ENCODE measurements at regions not wholly inside any gene's neighbourhood (a gene's known extent, or its start where the extent isn't known, plus 50 kb on each side); places are given as distances from the start of the nearest gene placed in this dataset.
A peak's percentile ranks its signal among the peaks of the same experiment; 100 is the strongest.
"Not testable (repeated sequence)": the region's sequence is repeated elsewhere in the genome, so short reads cannot be mapped to it uniquely, and the experiment has no call there.

DNA sequence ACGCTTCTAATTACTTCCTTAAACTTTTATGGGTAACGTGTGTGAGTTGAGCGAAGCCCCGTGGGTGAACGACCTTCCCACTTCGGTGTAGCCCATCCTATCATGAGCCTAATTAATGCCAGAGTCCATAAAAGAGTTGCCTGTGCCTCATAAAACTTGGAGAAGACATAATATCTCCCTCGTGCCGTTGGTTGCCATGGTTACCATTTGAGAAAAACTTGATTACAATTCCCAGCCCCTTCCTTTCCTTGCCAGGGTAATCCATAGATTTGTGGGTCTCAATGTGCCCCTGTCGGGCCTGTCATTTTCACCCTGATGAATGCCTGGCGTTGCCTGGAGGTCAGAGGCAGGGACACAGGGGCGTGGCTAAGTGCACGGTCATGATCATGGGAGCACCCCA is 127.1 kb downstream of the GLRX3 start:
- DNase-seq, result no peak

DNA sequence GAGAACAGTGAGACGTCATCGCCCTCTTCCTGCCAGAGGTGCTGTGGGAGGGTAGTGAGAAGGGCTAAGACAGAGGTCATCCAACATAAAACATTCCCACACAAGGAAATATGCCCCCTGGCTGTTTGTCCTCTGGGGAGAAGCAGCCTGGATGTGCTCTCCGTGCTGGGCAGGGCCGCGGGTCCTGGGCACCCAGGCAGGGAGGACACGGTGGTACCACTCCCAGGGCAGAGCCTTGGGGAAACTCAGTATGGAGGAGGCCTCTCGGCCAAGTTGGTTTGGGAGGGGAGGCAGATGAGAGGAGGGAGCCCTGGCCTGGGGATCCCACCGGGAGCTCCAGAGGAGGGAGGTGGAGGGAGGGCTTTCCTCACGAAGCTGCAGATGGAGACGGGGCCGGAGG is 129.4 kb downstream of the GLRX3 start:
- DNase-seq, result no peak

DNA sequence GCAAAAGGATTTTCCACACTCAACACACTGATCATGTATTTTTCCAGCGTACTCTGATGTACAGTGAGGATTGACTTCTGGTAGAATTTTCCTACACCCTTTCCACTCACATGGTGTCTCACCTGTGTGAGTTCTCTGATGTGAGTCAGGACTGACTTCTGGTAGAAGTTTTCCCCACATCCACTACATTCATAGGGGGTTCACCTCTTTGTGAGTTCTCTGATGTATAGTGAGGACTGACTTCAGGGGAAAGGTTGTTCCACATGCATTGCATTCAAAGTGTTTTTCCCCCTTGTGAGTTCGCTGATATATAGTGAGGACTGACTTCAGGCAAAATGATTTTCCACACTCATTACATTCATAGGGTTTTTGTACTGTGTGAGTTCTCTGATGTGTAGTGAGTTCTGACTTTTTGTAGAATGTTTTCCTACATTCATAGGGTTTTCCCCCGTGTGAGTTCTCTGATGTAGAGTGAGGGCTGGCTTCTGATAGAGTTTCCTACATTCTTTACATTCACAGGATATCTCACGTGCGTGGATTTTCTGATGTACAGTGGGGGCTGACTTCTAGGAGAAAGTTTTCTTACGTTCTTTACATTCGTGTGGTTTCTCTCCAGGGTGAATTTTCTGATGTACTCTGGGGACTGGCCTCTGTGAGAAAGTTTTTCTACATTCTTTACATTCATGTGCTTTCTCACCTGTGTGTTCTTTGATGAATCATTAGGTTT is 146.5 kb downstream of the GLRX3 start:
- DNase-seq, result no peak

DNA sequence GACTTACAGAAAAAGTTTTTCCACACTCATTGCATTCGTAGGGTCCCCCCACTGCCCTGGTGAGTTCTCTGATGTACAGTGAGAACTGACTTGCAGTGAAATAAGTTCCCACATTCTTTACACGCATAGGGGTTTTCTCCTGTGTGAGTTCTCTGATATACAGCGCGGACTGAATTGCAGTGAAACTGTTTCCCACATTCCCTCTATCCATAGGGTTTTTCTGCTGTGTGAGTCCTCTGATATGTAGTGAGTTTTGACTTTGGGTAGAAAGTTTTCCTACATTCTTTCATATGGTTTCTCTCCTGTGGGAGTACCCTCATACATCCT is 147.0 kb downstream of the GLRX3 start:
- no peak for DNase-seq

DNA sequence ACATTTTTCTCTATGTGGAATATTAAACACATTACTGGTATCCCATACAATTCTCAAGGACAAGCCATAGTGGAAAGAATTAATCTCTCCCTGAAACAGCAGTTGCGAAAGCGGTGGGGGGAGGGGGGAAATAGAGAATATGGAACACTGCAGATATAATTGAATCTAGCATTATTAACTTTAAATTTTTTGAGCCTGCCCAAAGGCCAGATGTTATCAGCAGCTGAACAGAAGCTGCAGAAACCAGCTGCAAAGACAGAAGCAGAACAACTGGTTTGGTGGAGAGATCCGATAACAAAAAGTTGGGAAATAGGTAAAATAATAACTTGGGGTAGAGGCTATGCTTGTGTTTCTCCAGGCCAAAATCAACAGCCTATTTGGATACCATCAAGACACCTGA is 159.6 kb downstream of the GLRX3 start:
- DNase-seq, result not testable (repeated sequence)

DNA sequence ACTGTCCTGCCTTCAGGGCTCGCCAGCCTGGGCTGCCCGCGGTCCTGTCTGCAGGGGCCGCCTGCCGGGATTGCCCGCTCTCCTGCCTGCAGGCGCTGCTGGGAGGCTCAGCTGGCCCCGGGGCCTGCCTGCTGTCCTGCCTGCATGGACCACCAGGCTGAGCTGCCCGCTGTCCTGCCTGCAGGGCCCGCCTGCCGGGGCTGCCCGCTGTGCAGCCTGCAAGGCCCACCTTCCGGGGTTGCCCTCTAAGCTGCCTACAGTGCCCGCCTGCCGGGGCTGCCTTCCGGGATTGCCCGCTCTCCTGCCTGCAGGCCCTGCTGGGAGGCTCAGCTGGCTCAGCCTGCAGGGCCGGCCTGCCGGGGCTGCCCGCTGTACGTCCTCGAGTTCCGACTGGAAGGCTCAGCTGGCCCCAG is 164.4 kb downstream of the GLRX3 start:
- DNase-seq, result peak; percentile 20

DNA sequence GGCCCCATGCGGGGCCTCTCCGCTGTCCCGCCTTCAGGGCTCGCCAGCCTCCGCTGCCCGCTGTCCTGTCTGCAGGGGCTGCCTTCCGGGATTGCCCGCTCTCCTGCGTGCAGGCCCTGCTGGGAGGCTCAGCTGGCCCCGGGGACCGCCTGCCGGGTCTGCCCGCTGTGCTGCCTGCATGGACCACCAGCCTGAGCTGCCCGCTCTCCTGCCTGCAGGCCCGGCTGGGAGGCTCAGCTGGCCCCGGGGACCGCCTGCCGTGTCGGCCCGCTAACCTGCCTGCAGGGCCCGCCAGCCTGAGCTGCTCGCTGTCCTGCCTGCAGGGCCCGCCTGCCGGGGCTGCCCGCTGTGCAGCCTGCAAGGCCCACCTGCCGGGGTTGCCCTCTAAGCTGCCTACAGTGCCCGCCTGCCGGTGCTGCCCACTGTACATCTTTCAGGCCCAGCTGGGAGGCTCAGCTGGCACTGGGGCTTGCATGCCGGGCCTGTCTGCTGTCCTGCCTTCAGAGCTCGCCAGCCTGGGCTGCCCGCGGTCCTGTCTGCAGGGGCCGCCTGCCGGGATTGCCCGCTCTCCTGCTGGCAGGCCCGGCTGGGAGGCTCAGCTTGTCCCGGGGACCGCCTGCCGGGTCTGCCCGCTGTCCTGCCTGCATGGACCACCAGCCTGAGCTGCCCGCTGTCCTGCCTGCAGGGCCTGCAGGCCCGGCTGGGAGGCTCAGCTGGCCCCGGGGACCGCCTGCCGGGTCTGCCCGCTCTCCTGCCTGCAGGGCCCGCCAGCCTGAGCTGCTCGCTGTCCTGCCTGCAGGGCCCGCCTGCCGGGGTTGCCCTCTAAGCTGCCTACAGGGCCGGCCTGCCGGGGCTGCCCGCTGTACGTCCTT is 165.1 kb downstream of the GLRX3 start:
- peak; percentile 41 for DNase-seq

DNA sequence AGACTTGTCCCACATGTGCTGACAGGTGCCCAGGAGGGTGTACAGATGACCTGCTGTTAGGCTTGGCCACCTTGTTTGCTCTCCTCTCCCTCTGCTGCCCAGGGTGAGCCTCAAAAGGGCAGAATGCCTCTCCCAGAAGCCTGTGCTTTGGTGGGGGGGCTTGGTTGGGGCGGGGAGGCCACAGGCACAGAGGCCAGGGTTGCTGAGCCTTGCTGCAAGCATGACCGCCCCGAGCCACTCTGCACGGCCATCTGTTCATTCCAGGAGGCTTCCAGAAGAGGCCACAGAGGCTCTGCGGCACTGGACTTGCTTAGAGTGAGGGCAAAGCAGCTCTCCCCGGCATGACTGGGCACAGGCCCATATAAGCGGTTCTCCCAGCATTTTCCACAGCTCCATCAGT is 190.8 kb downstream of the GLRX3 start:
- DNase-seq, result no peak

DNA sequence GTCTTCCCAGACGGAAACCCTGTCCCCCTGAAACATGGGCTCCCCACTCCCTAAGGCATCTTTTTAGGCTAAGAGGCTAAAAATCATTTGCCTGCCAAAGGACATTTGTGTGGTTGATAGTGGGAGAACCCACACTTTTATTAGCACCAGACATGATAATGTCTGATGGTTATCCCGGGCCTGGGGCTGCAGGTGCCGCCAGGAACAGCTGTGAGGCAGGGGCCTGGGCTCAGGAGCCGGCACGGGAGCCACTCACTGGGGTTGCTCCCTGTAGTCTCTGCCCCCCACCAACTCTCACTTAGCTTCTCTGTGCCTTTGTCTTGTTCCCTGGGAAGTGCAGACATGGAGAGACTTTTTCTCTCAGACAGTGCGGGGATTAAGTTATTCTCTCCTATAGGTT is 193.6 kb downstream of the GLRX3 start:
- no peak for DNase-seq

DNA sequence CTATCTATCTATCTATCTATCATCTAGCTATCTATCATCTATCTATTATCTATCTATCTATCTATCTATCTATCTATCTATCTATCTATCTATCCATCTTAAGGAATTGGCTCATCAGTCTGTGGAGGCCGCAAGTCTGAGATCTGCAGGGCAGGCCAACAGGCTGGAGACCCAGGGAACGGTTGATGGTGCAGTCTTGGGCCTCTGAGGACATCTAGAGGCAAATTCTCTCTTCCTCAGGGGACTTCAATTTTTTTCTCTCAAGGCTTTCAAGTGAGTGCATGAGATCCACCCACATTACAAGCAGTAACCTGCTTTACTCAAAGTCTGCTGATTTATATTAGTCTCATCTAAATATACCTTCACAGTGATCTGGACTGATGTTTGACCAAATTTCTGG is 197.0 kb downstream of the GLRX3 start:
- DNase-seq, result no peak

DNA sequence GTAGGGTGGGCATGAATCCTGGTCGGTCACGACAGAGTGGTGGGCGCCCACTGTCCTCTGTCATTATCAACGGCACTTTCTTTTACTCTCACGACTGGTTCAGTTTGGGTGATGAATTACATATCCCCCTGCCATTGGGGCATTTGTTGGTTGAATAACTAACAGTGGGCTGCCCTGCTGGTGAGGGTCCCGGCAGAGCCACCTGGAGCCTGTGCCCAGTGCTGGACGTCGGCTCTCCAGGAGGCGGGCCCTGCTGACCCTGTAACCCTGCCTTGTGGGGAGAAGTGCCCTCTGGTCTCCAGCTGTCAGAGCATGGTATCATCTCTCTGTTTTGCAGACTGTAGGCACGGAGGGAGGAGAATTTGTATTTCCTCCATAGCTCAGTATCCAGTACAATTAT is 199.1 kb downstream of the GLRX3 start:
- DNase-seq, result no peak

DNA sequence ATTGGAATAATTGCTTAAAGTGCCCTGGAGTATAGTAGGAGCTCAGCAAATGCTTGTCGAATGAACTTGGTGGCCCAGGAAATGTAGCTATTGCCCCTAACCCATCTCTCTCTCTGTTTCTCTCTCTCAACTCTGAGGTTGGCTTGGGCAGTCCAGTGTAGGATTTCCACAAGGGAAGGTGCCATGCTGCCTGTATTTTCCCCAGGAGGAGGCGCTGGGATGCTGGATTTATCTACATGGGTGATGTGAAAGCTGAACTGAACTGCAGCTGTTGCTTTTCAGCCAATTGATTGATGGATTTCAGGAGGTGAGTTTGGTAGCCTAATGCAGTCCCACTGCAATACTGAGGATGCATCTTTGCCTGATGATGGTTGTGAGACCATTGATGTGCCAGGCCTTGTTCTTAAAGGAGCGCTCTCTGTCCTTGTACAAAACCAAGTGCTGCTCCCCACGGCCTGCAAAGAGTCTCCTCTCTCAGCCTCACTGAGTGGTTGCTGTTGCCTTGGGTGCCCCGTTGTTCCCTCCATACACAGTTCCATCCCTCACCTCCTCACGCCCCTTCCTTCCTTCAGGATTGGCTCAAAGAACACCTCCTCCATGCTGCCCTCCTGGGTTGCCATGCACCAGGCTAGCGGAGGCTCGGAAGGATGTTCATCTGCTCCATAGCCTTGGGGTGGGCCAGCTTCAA is 200.6 kb downstream of the GLRX3 start:
- DNase-seq, result no peak

DNA sequence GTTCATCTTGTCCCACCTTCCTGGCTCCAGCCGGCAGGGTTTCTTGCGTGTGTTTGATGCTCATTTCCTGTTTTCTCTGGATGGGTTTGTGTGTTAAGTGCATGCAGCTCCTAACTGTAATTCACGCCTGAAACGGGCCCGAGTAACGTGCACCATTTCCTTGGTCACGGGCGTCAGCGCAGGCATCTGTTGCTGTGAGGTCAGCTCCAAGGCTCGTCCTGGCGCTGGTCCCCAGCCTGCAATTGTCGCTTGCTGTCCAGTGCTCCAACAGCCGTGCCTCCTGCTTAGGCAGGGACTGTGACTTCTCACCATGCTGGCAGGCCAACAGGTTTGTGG is 201.1 kb downstream of the GLRX3 start:
- no peak for DNase-seq

DNA sequence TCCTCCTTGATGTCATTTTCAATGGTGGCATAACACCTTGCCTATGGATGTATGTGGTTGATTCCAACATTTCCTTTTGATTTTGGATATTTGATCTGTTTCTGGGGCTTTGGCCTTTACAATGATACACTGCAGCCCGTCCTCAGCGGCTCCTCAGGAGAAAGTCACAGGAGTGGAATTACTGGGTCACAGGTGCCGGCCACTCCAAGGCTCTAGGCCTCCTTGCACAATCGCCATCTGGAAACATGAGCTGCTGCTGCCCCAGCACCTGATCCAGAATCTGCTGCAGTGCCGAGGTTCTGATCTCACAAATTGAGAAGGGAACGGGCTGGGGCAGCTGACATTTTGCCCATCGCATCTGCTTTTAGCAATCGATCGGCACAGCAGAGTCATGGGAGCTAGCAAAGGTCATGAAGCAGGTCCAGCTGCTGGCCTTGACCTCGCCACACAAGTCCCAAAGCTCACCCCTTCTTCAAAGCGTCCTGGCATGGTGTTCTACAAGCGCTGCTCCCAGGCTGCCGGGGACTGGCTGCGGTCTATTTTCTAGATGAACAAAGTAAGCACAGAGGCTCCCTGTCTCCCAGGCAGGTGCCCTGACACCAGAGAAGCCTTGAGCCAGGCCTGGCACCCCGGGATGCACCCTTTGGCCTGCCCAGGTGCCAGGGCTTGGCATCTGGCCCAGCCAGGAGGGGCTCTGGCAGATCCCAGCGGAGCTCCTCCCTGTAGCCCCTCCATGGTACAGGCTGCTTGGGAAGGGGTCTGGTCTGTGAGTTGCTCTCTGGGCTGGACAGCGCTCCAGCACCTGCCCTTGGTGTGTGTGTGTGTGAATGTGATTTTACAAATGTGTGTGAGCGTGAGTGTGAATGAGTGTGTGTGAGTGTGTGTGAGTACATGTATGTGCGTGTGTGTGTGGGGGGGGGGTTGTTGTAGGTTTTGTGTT is 201.8 kb downstream of the GLRX3 start:
- DNase-seq, result no peak

DNA sequence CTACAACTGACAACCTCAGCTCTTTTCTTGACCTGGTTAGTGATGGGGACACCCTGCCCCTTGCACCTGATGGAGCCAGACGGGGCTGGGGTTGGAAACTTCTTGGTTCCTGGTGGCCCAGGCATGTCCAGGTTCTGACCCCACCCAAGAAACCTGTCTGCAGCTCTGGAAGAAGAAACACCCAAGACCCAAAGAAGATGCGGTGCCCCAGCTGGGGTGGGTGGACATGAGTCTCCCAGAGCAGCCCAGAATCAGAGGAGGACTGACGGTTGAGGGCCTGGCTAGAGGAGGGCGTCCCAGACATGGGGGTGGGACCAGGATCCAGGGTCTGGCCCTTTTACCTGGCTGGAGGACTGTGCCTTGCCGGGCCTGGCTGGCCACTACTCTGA is 202.4 kb downstream of the GLRX3 start:
- DNase-seq, result no peak

DNA sequence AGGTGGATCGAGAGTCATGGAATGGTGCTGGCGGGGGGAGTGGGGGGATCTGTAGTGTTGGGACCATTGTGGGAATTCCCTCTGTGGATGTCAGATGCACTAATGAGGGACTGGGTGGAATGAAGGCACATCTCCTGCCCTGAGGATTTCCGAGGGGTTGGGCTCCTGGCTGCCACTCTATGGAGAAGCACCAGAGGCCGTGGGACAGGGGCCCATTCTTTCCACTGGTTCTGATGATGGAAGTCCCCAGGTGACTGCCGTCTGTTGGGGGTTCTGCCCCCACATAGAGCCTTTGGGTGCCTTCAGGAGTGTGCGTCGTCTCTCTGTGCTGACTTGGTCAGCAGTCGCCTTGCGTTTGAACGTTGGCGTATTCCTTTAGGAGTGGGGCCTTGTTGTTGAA is 202.9 kb downstream of the GLRX3 start:
- no peak for DNase-seq

DNA sequence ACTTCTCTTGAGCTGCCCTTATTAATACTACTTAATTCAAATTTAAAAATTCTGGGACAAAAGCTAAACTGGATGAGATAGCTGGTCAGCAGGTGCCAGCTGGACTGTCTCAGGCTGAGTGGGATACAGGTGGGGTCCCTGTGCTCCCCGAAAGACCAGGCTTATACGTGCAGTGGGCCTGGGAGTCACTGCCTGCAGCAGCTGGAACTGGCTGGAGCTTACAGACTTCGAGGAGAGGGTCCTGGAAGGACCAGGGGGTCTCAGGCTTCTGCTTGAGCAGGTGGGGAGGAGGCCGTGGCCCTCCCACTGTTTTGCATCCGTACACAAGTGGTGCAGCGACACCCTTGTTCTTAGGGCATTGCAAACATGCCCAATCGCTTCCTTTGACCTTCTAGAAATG is 203.7 kb downstream of the GLRX3 start:
- no peak for DNase-seq

DNA sequence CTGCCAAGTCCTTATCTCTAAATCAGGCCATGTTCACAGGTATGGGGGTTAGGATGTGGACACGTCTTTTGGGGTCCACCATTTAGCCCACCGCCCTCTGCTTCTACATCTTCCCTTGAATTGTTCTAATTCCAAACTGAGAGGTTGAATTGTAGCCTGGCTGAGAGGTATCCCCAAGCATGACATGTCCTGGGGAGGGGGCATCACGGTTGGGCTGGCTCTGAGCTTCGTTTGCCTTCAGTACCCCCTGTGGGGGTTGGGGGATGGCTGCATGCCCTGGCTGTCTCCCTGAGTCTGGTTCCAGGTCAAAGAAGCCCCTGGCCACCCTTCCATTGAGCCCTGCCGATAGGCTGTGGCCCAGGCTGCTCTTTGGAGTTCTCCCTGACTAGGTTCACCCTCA is 204.6 kb downstream of the GLRX3 start:
- DNase-seq, result no peak

DNA sequence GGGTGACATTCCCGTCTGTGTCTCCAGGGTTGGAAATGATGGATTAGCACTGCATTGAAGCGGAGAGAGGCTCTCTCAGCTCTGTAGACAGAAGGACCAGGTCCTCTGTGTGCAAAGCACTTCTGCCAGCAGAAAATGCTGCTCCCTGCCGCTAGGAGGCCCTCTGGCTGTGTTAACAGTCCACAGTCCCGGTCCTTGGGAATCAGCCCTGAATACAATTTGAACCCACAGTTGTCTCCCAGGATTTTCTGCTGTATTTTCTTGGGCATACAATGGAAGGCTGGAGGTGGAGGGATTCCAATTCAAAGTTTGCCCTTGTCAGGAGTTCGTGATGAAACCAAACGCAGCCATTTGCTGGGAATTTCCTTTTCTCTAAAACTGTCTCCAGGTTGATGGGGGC is 205.2 kb downstream of the GLRX3 start:
- no peak for DNase-seq

DNA sequence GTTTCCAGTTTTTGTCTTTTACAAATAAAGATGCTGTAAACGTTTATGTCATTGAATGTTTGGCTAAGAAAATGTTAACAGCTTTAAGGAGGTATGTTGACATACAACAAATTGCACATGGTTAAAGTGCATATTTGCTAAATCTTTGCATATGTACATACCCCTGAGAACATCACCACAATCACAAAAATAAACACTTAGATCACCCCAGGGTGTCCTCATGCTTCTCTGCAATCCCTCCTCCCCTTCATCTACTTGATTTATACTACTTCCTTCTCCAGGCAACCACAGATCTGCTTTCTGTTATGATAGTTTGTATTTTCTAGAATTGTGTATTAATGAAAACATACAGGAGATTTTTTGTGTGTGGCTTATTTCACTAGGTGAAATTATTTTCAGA is 209.5 kb downstream of the GLRX3 start:
- no peak for DNase-seq

DNA sequence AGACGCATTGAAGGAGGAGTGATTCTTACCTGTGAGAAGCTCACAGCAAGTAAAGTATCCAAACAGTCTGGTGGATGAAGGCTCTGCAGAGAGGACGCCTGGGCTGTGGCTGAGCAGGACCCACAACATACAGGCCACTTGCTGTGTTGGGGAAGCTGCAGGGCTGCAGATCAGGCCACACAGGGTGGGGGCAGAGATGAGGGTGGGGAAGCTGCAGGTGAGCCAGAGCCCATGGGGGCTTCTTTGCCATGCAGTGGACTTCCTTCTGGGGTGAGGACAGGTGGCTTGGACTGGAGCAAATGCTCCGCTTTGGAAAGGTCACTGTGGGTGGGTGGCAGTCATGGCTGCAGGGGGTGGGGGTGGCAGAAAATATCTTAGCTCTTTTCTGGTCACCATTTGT is 214.8 kb downstream of the GLRX3 start:
- no peak for DNase-seq

DNA sequence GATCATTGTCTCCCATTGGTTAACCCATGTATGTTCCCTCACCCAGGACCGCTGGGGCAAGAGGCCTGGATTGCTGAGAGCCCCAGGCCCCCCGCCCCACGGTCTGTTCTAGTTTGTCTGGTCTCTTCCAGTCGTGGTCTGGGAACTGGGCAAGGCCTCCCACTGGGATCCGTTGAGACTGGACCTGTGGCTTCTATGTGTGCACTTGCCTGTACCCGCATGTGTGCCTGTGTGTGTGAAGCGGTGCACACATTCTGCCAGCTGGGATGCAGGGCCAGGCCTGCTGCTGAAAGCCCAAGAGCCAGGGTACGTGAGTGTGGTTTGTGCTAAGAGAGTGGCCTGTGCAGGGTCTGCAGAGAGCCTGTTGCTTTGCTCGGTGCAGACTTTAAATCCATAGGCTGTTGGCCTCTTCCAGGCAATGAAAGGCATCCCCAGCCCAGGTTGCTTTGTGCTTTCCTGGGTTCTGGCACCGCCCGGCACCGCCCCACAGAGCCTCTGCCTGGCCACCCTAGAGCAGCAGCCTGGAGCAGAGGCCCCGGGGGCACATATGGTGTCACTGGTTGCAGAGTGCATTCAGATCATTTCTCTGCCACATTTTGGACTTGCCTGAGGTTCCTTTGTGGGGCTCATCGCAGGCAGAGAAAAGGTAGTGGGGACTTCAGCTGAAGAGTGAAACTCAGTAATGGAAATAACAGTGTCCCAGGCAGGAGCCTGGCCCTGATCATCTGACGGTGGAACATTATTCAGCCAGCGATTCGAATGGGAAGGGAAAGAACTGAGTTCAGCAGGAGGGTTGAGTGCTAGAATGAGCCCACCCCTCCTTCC is 215.5 kb downstream of the GLRX3 start:
- DNase-seq, result no peak

Measured in activated CD8-positive, alpha-beta memory T cell treated with anti-CD3 and anti-CD28 coated beads, Interleukin-2, amount 50 U/mL, for 4 hours (primary cell).